Heart left ventricle (tissue), 16 donors: ENCODE measurements at regions not wholly inside any gene's neighbourhood (a gene's known extent, or its start where the extent isn't known, plus 50 kb on each side); places are given as distances from the start of the nearest gene placed in this dataset.

Experiments
- ATAC-seq, 4 donors: fragments of 200-7000 bp; cut with Tn5 transposase; one replicate each; pipeline ENCODE4 v1.9.1; 2020 to 2022; ENCODE audit warnings: moderate library complexity in 4 of 4, mild to moderate bottlenecking in 3 of 4, moderate number of reproducible peaks in 1 of 4
- DNase-seq, 5 donors: peaks; one replicate each; pipeline ENCODE4 v3.0.0-alpha.2; 2020
- H3K27ac ChIP-seq, 12 donors: fragments of 200-600 bp; sonication (generic) in 4 of 12; one replicate each; pipeline versions ENCODE4 v1.5.0 to v1.8.0; 2016 to 2022; ENCODE audit warnings: mild to moderate bottlenecking in 2 of 12
- H3K27me3 ChIP-seq, 9 donors: fragments of 200-600 bp; sonication (generic) in 2 of 9; one replicate each; pipeline versions ENCODE4 v1.5.1 to v1.8.0; 2016 to 2022; ENCODE audit warnings: mild to moderate bottlenecking in 3 of 9
- H3K36me3 ChIP-seq, 9 donors: fragments of 200-600 bp; sonication (generic) in 2 of 9; one replicate each; pipeline versions ENCODE4 v1.5.0 to v1.8.0; 2018 to 2022; ENCODE audit warnings: mild to moderate bottlenecking in 2 of 9
- H3K4me1 ChIP-seq, 12 donors: fragments of 200-600 bp; sonication (generic) in 4 of 12; one replicate each; pipeline versions ENCODE4 v1.5.0 to v1.8.0; 2016 to 2022; ENCODE audit warnings: mild to moderate bottlenecking in 3 of 12
- H3K4me3 ChIP-seq, 12 donors: fragments of 200-600 bp; sonication (generic) in 4 of 12; one replicate each; pipeline versions ENCODE4 v1.5.0 to v1.8.0; 2017 to 2022; ENCODE audit warnings: mild to moderate bottlenecking in 9 of 12, moderate library complexity in 4 of 12
- H3K9me3 ChIP-seq, 12 donors: fragments of 200-600 bp; sonication (generic) in 4 of 12; one replicate each; pipeline versions ENCODE4 v1.5.0 to v1.8.0; 2016 to 2022; ENCODE audit warnings: mild to moderate bottlenecking in 1 of 12
- CTCF ChIP-seq, 12 donors: fragments of 200-600 bp; sonication (generic) in 4 of 12; IDR thresholded peaks; one replicate each; pipeline versions ENCODE4 v1.5.0 to v1.8.0; 2018 to 2022; ENCODE audit warnings: antibody characterized with exemption in 12 of 12, mild to moderate bottlenecking in 5 of 12
- POLR2A ChIP-seq, 2 donors: fragments of 450-650 bp; IDR thresholded peaks; one replicate each; pipeline ENCODE4 v1.6.1; 2017; ENCODE audit warnings: antibody characterized with exemption in 2 of 2, mild to moderate bottlenecking in 2 of 2, moderate library complexity in 2 of 2
- WGBS, 4 donors: extraction: QIAGEN DNeasy Blood & Tissue Kit in 2 of 4; methylation state at CpG; one replicate each; pipeline versions ENCODE4 v1.1.5 to v1.1.7; 2013 to 2018; 5-methylcytosine and 5-hydroxymethylcytosine counted together
- intact Hi-C, 10 donors: fragments of 100-400 bp; cut with DNase I; formaldehyde crosslinking; loops; one replicate each; pipeline versions ENCODE4 v1.11.1 to v1.14.2; 2022
- donor health status: ischemic (EF 13 %, LVEDD 7.1; RV severe dilation, severe dysfunction).
- donor health status: healthy with polysubstance abuse.
- donor health status: DM: no; HTN: yes; CAD: no.
- donor health status: DM: no; HTN: no; CAD: no.
- donor health status: ischemic (EF 25% LVEDD 6.9; RV normal size, moderate dysfunction).
- donor health status: ischemic (EF 25% LVEDD 5.7; RV mildly dilated, moderate dysfunction).
- donor health status: healthy.
- donor health status: DM: yes; HTN: yes; CAD: no.
- donor health status: ischemic (EF 35%, LVEDD 5.7; RV mildly dilated, moderate dysfunction).
- donor health status: nonischemic (EF 11% LVEDD 7.7; RV severe dilation, severe dysfunction).
- donor health status: DM: yes; HTN: yes; CAD: no.
- donor health status: PGD.
- donor health status: ischemic (EF 29% LVEDD 5.4; RV normal size, mild dysfunction).
- donor health status: nonischemic (EF 23%, LVEDD 6.1; RV moderate dilation, normal function).

- TF ChIP-seq CTCF (IDR thresholded peaks at IDR 0.05), result no peak
- no peak for TF ChIP-seq POLR2A (IDR thresholded peaks at IDR 0.05)
- no peaks in the 10 kb centered on the region for H3K36me3 ChIP-seq
- intact Hi-C loops, result no loop called here
- H3K27ac ChIP-seq, result no peak overlapping the region
- peaks cover 0 to 4% (median 0%) of the 10 kb centered on the region in 12 donors for H3K4me1 ChIP-seq
- H3K27me3 ChIP-seq, result no peaks in the 10 kb centered on the region
- ATAC-seq, result no peak
- DNase-seq, result no peak
- H3K9me3 ChIP-seq, result peaks cover 0 to 13% (median 0%) of the 10 kb centered on the region in 12 donors
- WGBS, 4 donors, result 95 to 100% (median 98%) methylated on average over 1 of the region's 1 CpG
- H3K4me3 ChIP-seq, result no peak overlapping the region
Observed at GRCh38 chr3:20250786-20251185, 64.8 kb upstream of the SGO1 start.

- H3K9me3 ChIP-seq, result peaks cover 0 to 13% (median 0%) of the 10 kb centered on the region in 12 donors
- H3K4me3 ChIP-seq, result no peak overlapping the region
- no peaks in the 10 kb centered on the region for H3K36me3 ChIP-seq
- H3K27ac ChIP-seq, result no peak overlapping the region
- no peak for ATAC-seq
- TF ChIP-seq POLR2A (IDR thresholded peaks at IDR 0.05) (no peak), CTCF (IDR thresholded peaks at IDR 0.05) (no peak)
- DNase-seq, result no peak
- intact Hi-C loops, result no loop called here
- WGBS, 4 donors, result 96 to 100% (median 99%) methylated on average over 3 of the region's 3 CpGs
- H3K4me1 ChIP-seq, result no peaks in the 10 kb centered on the region
- no peaks in the 10 kb centered on the region for H3K27me3 ChIP-seq
Observed at GRCh38 chr3:20250314-20250713, 64.3 kb upstream of the SGO1 start.

DNA sequence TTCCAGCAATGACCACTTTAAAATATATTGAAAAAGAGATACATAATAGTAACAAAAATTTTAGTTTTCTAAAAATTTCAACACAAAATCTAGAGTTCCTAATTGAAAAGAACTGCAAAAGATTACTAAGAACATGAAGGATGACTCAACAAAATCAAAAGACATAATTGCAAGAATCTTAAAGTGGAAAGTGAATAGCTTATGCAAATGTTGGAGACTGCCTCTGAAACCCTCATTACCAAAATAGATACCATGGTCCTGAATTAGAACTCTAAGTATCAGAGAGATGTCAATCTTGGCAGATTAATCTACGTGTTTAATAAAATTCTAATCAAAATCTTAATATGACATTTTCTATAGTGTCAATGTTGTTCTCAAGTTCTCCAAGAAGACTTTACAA lies 60.7 kb upstream of the SGO1 start:
- peaks cover 0 to 24% (median 0%) of the 10 kb centered on the region in 12 donors for H3K9me3 ChIP-seq
- WGBS, 4 donors, result 73 to 84% (median 80%) methylated on average over 1 of the region's 1 CpG

GRCh38 chr3:20245781-20246180 lies 59.8 kb upstream of the SGO1 start:
- TF ChIP-seq POLR2A (IDR thresholded peaks at IDR 0.05) (no peak), CTCF (IDR thresholded peaks at IDR 0.05) (no peak)
- WGBS, 4 donors, result 91 to 96% (median 92%) methylated on average over 3 of the region's 3 CpGs
- DNase-seq, result no peak
- H3K27ac ChIP-seq, result no peak overlapping the region
- no peaks in the 10 kb centered on the region for H3K27me3 ChIP-seq
- H3K4me3 ChIP-seq, result no peak overlapping the region
- no peak for ATAC-seq
- no peaks in the 10 kb centered on the region for H3K4me1 ChIP-seq
- peaks cover 0 to 24% (median 0%) of the 10 kb centered on the region in 12 donors for H3K9me3 ChIP-seq
- intact Hi-C loops, result no loop called here
- no peaks in the 10 kb centered on the region for H3K36me3 ChIP-seq

More for the DNA sequence above, 60.7 kb upstream of the SGO1 start:
- intact Hi-C loops, result no loop called here
- Histone ChIP-seq H3K4me1 (no peaks in the 10 kb centered on the region), H3K27me3 (no peaks in the 10 kb centered on the region), H3K36me3 (no peaks in the 10 kb centered on the region), H3K4me3 (no peak overlapping the region), H3K27ac (no peak overlapping the region)
- no peak for DNase-seq
- TF ChIP-seq POLR2A (IDR thresholded peaks at IDR 0.05), result no peak
- TF ChIP-seq CTCF (IDR thresholded peaks at IDR 0.05), result no peak
- no peak for ATAC-seq
